ENCODE measurements at regions not wholly inside any gene's neighbourhood (a gene's known extent, or its start where the extent isn't known, plus 50 kb on each side); places are given as distances from the start of the nearest gene placed in this dataset.

GRCh38 chr1:42004860-42005259, 86.1 kb upstream of the HIVEP3 start:
- Histone ChIP-seq H3K79me2 (ENCODE audit: insufficient read depth, low read length) (no peaks in the 10 kb centered on the region), H3K9me3 (ENCODE audit: control insufficient read depth in 1 of 2, insufficient read depth in 1 of 2, low read depth in 1 of 2, low read length in 2 of 2) (no peaks in the 10 kb centered on the region), H3K9ac (ENCODE audit: low read length) (no peak overlapping the region), H3K9me2 (ENCODE audit: insufficient read depth) (no peaks in the 10 kb centered on the region), H3K4me3 (replicated peaks in 1 of 2; ENCODE audit: low read depth in 1 of 2, low read length in 2 of 2) (no peak overlapping the region), H3K27ac (ENCODE audit: low read depth, low read length) (no peak overlapping the region), H3K4me2 (ENCODE audit: low read length) (no peak overlapping the region), H4K20me1 (ENCODE audit: insufficient read depth) (no peaks in the 10 kb centered on the region), H3K36me3 (ENCODE audit: control insufficient read depth in 1 of 2, insufficient read depth in 2 of 2, low read length in 2 of 2) (no peaks in the 10 kb centered on the region), H3K27me3 (ENCODE audit: insufficient read depth, low read length) (no peaks in the 10 kb centered on the region), H2AFZ (ENCODE audit: low read depth, low read length, poor library complexity, severe bottlenecking) (no peak overlapping the region), H3K4me1 (ENCODE audit: control insufficient read depth in 1 of 2, insufficient read depth in 2 of 2, low read length in 2 of 2) (peaks cover 13 to 17% of the 10 kb centered on the region in 2 experiments)
- POLR2A ChIA-PET, result no interaction called here
- no peak for DNase-seq (ENCODE audit: low read depth, low spot score)
- no TSS peak for BruUV-seq (replicated peaks)
- RAD21 ChIA-PET (ENCODE audit: low non-redundant PET in 1 of 2, low total read pairs in 2 of 2, uncharacterized antibody in 2 of 2, unreplicated experiment in 2 of 2), result no interaction called here
- ATAC-seq, result no peak
- intact Hi-C loops (cut with micrococcal nuclease), result no loop called here
- TF ChIP-seq TCF7L2 (IDR thresholded peaks at IDR 0.05; ENCODE audit: borderline replicate concordance, extremely low read depth, insufficient read depth, insufficient read length) (no peak), EZH2 (IDR thresholded peaks at IDR 0.05) (no peak), ZNF274 (IDR thresholded peaks at IDR 0.05; ENCODE audit: low read depth, low read length) (no peak), ELF1 (IDR thresholded peaks at IDR 0.05; ENCODE audit: borderline replicate concordance, low read depth) (no peak), ZBTB33 (IDR thresholded peaks at IDR 0.05; ENCODE audit: extremely low read depth, insufficient replicate concordance, low read length) (no peak), CBX3 (IDR thresholded peaks at IDR 0.05; ENCODE audit: low read depth) (no peak), SRF (IDR thresholded peaks at IDR 0.05; ENCODE audit: low read depth) (no peak), ZFX (IDR thresholded peaks at IDR 0.05) (no peak), SP1 (IDR thresholded peaks at IDR 0.05; ENCODE audit: low read depth) (no peak)
- CTCF ChIA-PET, result no interaction called here

GRCh38 chr1:42004322-42004721, 85.6 kb upstream of the HIVEP3 start:
- no peaks in the 10 kb centered on the region for H3K9me3 ChIP-seq (ENCODE audit: control insufficient read depth in 1 of 2, insufficient read depth in 1 of 2, low read depth in 1 of 2, low read length in 2 of 2)
- H3K36me3 ChIP-seq (ENCODE audit: control insufficient read depth in 1 of 2, insufficient read depth in 2 of 2, low read length in 2 of 2), result no peaks in the 10 kb centered on the region
- ATAC-seq (no peak), DNase-seq (ENCODE audit: low read depth, low spot score) (no peak)
- no peak overlapping the region for H3K27ac ChIP-seq (ENCODE audit: low read depth, low read length)
- H3K4me1 ChIP-seq (ENCODE audit: control insufficient read depth in 1 of 2, insufficient read depth in 2 of 2, low read length in 2 of 2), result peaks cover 13 to 17% of the 10 kb centered on the region in 2 experiments
- no peak overlapping the region for H3K9ac ChIP-seq (ENCODE audit: low read length)
- intact Hi-C loops (cut with micrococcal nuclease), result no loop called here
- no peaks in the 10 kb centered on the region for H4K20me1 ChIP-seq (ENCODE audit: insufficient read depth)
- RAD21 ChIA-PET (ENCODE audit: low non-redundant PET in 1 of 2, low total read pairs in 2 of 2, uncharacterized antibody in 2 of 2, unreplicated experiment in 2 of 2), result no interaction called here
- H3K79me2 ChIP-seq (ENCODE audit: insufficient read depth, low read length), result no peaks in the 10 kb centered on the region
- H3K9me2 ChIP-seq (ENCODE audit: insufficient read depth), result no peaks in the 10 kb centered on the region
- H2AFZ ChIP-seq (ENCODE audit: low read depth, low read length, poor library complexity, severe bottlenecking), result no peak overlapping the region
- no peak overlapping the region for H3K4me2 ChIP-seq (ENCODE audit: low read length)
- CTCF ChIA-PET, result no interaction called here
- no peak overlapping the region for H3K4me3 ChIP-seq (replicated peaks in 1 of 2; ENCODE audit: low read depth in 1 of 2, low read length in 2 of 2)
- POLR2A ChIA-PET, result no interaction called here
- no TSS peak for BruUV-seq (replicated peaks)
- H3K27me3 ChIP-seq (ENCODE audit: insufficient read depth, low read length), result no peaks in the 10 kb centered on the region
- TF ChIP-seq ATF3 (IDR thresholded peaks at IDR 0.05), result no peak
- no peak for TF ChIP-seq POLR2AphosphoS5 (IDR thresholded peaks at IDR 0.05; ENCODE audit: low read depth, low read length)
- no peak for TF ChIP-seq CEBPB (IDR thresholded peaks at IDR 0.05; ENCODE audit: low read depth)
- no peak for TF ChIP-seq ZBTB33 (IDR thresholded peaks at IDR 0.05; ENCODE audit: extremely low read depth, insufficient replicate concordance, low read length)
- TF ChIP-seq SIN3A (IDR thresholded peaks at IDR 0.05; ENCODE audit: low read depth), result no peak
- no peak for TF ChIP-seq YY1 (IDR thresholded peaks at IDR 0.05; ENCODE audit: extremely low read depth, insufficient replicate concordance, low read depth, low read length)
